ENCODE measurements at regions not wholly inside any gene's neighbourhood (a gene's known extent, or its start where the extent isn't known, plus 50 kb on each side); places are given as distances from the start of the nearest gene placed in this dataset.

GRCh38 chr2:188079196-188079595, 212.5 kb upstream of the GULP1 start:
- no peak for TF ChIP-seq CTCF (IDR thresholded peaks at IDR 0.05; ENCODE audit: control extremely low read depth in 1 of 3, insufficient read depth in 1 of 3, low read depth in 1 of 3, low read length in 3 of 3)
- no peak for TF ChIP-seq YY1 (IDR thresholded peaks at IDR 0.05; ENCODE audit: low read depth, low read length)
- TF ChIP-seq, protein P1, sequence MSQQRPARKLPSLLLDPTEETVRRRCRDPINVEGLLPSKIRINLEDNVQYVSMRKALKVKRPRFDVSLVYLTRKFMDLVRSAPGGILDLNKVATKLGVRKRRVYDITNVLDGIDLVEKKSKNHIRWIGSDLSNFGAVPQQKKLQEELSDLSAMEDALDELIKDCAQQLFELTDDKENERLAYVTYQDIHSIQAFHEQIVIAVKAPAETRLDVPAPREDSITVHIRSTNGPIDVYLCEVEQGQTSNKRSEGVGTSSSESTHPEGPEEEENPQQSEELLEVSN (IDR thresholded peaks at IDR 0.05) = no peak
- no peak for TF ChIP-seq HDAC2 (IDR thresholded peaks at IDR 0.05; ENCODE audit: borderline replicate concordance in 1 of 2, low read depth in 2 of 2, low read length in 2 of 2)
- TF ChIP-seq GTF2F1 (IDR thresholded peaks at IDR 0.05; ENCODE audit: borderline replicate concordance, low read depth, low read length) = no peak
- TF ChIP-seq JUND (IDR thresholded peaks at IDR 0.05; ENCODE audit: low read length) = no peak
- TF ChIP-seq EZH2 (IDR thresholded peaks at IDR 0.05; ENCODE audit: low read depth, low read length, severe bottlenecking) = no peak
- no peak for TF ChIP-seq TEAD4 (IDR thresholded peaks at IDR 0.05; ENCODE audit: low read depth, low read length)
- TF ChIP-seq CHD2 (IDR thresholded peaks at IDR 0.05; ENCODE audit: low read length) = no peak
- no peak for TF ChIP-seq SP1 (IDR thresholded peaks at IDR 0.05; ENCODE audit: low read depth, low read length)

All from H1 (cell line).